ENCODE measurements at regions not wholly inside any gene's neighbourhood (a gene's known extent, or its start where the extent isn't known, plus 50 kb on each side); places are given as distances from the start of the nearest gene placed in this dataset.

DNA sequence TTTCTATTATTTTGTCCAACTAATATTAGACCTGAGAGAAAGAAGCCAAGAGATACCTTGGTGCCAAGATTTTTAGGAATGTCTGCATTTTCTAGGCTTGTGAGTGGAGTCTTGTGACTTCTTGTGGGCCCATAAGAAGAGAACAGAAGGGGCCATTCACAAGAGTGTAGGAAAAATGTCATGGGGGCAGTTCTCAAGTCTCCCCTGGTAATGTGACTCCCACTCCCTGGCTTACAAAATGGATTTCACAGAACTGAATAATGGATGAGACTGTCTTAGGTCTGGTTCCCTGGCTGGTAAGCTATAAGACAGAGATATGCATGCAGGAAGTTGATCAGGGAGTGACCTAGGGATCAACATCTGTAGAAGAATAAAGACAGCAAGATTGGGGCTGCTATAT lies 181.3 kb downstream of the CBLN1 start:
- no peak overlapping the region for H3K27ac Mint-ChIP-seq
- no peaks in the 10 kb centered on the region for H3K27me3 Mint-ChIP-seq
- H3K9me3 Mint-ChIP-seq = peaks cover 5 to 36% of the 10 kb centered on the region in 2 donors
- ATAC-seq = no peak
- no peaks in the 10 kb centered on the region for H3K4me1 Mint-ChIP-seq
- DNase-seq = no peak
- H3K4me3 Mint-ChIP-seq = no peak overlapping the region

DNA sequence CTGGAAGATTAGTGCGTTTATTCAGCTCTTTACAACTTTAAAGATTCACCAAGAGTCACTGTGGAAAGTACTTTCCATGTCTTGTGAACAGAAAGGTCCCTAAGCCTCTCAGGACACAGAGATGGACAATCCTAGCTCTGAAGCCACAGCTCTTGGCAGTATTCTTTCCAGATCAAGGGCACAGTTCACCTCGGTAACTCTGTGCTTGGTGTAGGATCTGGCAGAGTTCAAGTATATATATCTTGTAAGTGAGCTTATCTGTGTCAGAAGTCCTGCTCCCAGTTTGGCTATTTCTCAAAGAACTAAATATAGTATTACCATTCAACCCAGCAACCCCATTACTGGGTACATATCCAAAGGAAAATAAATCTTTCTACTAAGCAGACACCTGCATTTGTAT lies 183.7 kb downstream of the CBLN1 start:
- Mint-ChIP-seq H3K4me1 (no peaks in the 10 kb centered on the region), H3K4me3 (no peak overlapping the region), H3K9me3 (peaks cover 5 to 27% of the 10 kb centered on the region in 2 donors), H3K27ac (no peak overlapping the region), H3K27me3 (no peaks in the 10 kb centered on the region)
- ATAC-seq (no peak), DNase-seq (no peak)

DNA sequence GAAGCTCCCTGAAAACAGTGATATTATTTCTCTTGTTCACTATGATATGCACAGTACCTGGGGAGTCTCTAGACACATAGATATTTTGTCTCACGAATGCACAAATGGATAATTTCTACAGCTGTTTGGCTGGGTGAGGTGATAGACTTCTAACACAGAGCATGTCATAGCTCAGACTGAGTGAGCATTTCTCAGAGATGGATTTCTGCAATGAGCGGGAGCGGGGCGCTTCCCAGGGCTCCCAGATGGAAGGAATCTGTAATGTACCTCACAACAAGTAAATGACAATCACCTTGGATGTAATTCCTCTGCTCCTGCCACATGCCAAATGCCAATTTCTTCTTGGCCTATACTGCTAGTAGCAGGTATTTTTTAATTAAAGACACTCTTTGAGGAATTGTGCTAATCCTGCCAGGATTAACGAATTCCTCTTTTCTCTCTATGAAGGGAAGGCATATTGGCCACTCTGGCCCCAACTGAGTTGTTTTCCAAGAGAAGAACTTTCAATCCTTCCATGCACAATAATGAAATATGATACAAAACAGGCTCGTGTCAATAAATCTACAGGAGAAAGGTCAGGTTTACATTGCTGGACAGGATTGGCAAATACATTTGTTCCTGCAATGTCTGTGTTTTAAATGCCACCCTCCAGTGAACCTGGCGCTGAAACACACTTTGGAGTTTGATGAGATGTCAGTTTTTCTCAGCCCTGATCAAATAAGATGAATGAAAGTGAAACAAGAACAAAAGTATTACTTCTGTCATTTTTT lies 185.3 kb downstream of the CBLN1 start:
- no peak overlapping the region for H3K4me3 Mint-ChIP-seq

DNA sequence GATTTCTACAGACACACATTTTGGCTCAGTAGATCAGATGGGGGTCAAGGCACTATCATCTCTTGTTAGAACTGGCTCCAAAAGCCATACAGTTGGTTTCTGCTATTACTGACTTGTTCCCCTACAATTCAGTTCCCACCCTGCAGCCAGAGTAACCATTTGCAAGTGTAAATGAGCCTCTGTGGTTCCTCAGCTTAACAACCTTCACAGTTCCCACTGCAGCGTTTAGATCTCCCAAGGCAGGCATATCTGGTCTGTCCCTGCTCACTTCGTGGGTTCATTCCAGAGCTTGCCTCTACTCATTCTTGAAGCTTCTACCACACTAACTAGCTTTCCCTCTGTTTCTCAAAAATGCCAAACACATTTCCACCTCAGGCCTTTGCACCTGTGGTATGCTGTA lies 186.1 kb downstream of the CBLN1 start:
- no peak for ATAC-seq
- Mint-ChIP-seq H3K4me1 (no peaks in the 10 kb centered on the region), H3K4me3 (no peak overlapping the region), H3K27me3 (no peaks in the 10 kb centered on the region), H3K27ac (no peak overlapping the region), H3K9me3 (peaks cover 0 to 19% of the 10 kb centered on the region in 2 donors)
- DNase-seq = no peak

More for the DNA sequence above, 185.3 kb downstream of the CBLN1 start:
- H3K4me1 Mint-ChIP-seq = no peaks in the 10 kb centered on the region
- DNase-seq (no peak), ATAC-seq (no peak)
- H3K9me3 Mint-ChIP-seq = peaks cover 0 to 19% of the 10 kb centered on the region in 2 donors
- no peaks in the 10 kb centered on the region for H3K27me3 Mint-ChIP-seq
- H3K27ac Mint-ChIP-seq = no peak overlapping the region

DNA sequence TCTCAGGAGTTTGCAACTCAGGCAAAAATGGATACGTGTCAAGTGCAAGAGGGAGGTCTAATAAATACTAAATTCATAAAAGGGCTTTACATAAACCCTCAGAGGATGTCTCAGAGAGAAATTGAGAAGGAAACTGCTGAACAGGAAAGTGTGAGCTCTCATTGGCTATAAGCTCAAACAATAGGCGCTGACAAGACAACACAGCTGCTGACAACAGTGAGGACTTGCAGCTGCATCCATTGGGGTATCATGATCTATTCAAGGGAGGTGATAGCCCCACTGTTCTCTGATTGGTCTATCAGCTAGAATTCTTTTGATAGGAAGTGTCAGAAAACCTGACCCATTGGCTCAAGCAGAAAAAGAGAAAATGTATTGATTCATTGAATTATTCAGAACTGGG lies 187.2 kb downstream of the CBLN1 start:
- Mint-ChIP-seq H3K4me3 (no peak overlapping the region), H3K27ac (no peak overlapping the region), H3K27me3 (no peaks in the 10 kb centered on the region), H3K9me3 (peaks cover 0 to 19% of the 10 kb centered on the region in 2 donors), H3K4me1 (no peaks in the 10 kb centered on the region)
- ATAC-seq = no peak
- no peak for DNase-seq

DNA sequence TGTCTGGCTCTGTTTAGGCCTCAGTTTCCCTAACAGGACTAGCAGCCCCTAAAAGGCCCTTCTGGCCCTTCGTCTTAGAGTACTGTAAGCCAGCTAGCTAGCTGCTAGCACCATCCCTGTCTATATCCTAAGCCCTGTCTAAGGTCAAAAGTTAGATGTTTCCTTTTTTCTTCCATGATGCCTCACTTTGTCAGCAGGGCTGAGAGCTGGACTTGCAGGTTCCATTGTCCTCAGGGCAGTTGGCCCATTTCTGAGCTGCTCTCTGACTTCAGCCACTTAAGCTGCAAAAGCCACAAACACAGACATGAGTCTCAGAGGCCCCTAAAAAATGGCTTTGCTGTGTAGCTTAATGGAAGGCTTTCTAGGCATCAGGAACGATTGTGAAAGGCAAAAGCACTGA lies 187.7 kb downstream of the CBLN1 start:
- no peak overlapping the region for H3K27ac Mint-ChIP-seq
- ATAC-seq = no peak
- peaks cover 0 to 19% of the 10 kb centered on the region in 2 donors for H3K9me3 Mint-ChIP-seq
- H3K4me3 Mint-ChIP-seq = no peak overlapping the region
- H3K27me3 Mint-ChIP-seq = no peaks in the 10 kb centered on the region
- DNase-seq = no peak
- H3K4me1 Mint-ChIP-seq = no peaks in the 10 kb centered on the region

DNA sequence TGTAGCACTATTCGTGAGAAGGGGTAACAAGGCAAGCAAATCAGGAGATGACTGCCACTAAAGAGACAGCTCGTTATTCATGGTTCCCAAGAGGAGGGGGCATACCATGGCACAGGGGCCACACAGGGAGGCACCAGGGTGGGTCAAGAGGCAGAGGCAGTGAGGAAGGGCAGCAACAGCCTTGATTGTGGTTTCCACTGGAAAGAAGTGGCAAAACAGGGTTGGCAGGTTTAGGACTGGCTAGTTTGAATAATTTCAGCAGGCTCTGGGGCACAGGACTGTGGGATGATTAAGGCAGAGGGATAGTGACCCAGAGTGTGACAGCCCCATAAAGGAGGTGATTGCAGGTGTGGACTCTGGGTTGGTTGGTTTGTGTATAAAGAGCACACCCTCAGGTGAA lies 188.9 kb downstream of the CBLN1 start:
- Mint-ChIP-seq H3K9me3 (peaks cover 0 to 19% of the 10 kb centered on the region in 2 donors), H3K27ac (no peak overlapping the region), H3K4me3 (no peak overlapping the region), H3K4me1 (no peaks in the 10 kb centered on the region), H3K27me3 (no peaks in the 10 kb centered on the region)
- no peak for ATAC-seq
- no peak for DNase-seq

DNA sequence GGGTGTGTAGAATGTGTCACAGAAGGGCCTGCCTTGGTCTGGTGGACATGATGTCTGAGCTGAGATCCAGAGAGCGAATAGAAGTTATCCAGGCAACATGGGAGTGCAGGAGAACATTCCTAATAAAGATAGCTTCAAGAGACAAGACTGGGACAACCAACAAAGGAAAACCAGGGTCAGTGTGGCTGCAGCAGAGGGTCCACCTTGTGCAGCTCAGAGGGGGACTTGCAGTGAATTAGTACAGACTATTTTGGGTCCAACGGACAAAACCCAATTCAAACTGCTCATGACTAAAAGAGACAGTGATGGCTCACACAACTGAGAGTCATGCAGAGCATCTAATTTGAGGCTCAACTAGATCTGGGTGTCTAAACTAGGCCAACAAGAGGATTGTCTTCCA lies 192.1 kb downstream of the CBLN1 start:
- Mint-ChIP-seq H3K27me3 (no peaks in the 10 kb centered on the region), H3K4me3 (no peak overlapping the region), H3K9me3 (peaks cover 9 to 17% of the 10 kb centered on the region in 2 donors), H3K4me1 (no peaks in the 10 kb centered on the region), H3K27ac (no peak overlapping the region)
- DNase-seq (no peak), ATAC-seq (no peak)

DNA sequence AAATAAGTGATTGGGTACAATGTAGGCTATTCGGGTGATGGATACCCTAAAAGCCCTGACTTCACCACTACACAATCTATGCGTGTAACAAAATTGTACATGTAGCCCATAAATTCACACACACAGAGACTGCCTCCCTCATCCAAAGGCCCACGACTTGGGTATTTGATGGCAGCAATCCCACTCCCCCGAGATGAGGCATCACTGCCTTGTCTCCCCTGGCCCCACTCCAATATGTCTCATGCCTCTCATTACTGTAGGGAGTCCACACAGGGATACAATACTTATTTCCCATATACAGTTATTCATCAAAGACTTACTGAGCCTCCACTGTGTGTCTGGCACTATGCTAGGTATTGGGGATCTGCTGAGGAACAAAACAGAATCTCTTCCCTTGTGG lies 192.6 kb downstream of the CBLN1 start:
- DNase-seq = no peak
- peaks cover 12 to 22% of the 10 kb centered on the region in 2 donors for H3K9me3 Mint-ChIP-seq
- no peak overlapping the region for H3K4me3 Mint-ChIP-seq
- no peaks in the 10 kb centered on the region for H3K27me3 Mint-ChIP-seq
- no peak for ATAC-seq
- no peaks in the 10 kb centered on the region for H3K4me1 Mint-ChIP-seq
- no peak overlapping the region for H3K27ac Mint-ChIP-seq

DNA sequence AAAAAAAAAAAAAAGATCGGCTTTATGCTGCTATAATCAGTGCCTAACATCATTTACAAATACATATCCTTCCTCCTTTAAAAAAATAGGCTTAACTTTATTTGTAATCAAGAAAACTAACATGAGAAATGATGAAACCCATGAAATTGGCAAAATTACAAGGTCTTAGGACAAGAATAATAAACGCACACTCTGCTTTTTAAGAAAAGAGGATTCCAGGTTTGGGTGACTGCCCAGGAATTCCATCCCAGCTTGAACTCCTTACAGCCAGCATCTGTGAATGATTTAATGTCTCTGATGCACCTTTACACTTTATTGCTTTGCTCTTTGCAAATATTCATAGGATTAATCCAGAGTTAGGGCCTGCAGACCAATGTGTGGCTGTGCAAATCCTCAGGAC lies 196.0 kb downstream of the CBLN1 start:
- peaks cover 14 to 36% of the 10 kb centered on the region in 2 donors for H3K9me3 Mint-ChIP-seq
- H3K27me3 Mint-ChIP-seq = no peaks in the 10 kb centered on the region
- H3K27ac Mint-ChIP-seq = no peak overlapping the region
- no peak overlapping the region for H3K4me3 Mint-ChIP-seq
- ATAC-seq (no peak), DNase-seq (no peak)
- no peaks in the 10 kb centered on the region for H3K4me1 Mint-ChIP-seq

DNA sequence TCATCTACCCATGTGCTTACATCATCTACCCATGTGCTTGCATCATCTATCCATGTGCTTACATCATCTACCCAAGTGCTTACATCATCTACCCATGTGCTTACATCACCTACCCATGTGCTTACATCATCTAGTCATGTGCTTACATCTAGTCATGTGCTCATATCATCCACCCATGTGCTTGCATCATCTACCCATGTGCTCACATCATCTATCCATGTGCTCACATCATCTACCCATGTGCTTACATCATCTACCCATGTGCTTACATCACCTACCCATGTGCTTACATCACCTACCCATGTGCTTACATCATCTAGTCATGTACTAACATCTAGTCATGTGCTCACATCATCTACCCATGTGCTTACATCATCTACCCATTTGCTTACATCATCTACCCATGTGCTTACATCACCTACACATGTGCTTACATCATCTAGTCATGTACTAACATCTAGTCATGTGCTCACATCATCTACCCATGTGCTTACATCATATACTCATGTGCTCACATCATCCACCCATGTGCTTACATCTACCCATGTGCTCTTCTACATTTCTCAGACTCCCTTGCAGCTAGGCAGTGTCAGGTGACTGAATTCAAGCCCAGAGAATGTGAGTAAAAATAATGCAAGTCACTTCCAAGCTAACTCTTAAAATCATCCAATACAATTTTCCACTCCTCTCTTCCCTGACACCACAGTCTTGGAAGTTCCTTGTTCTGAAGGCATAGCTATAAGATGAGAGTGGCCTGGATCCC lies 196.8 kb downstream of the CBLN1 start:
- H3K27ac Mint-ChIP-seq = no peak overlapping the region
- H3K27me3 Mint-ChIP-seq = no peaks in the 10 kb centered on the region
- ATAC-seq (no peak), DNase-seq (no peak)
- no peaks in the 10 kb centered on the region for H3K4me1 Mint-ChIP-seq
- no peak overlapping the region for H3K4me3 Mint-ChIP-seq
- H3K9me3 Mint-ChIP-seq = peaks cover 18 to 43% of the 10 kb centered on the region in 2 donors

DNA sequence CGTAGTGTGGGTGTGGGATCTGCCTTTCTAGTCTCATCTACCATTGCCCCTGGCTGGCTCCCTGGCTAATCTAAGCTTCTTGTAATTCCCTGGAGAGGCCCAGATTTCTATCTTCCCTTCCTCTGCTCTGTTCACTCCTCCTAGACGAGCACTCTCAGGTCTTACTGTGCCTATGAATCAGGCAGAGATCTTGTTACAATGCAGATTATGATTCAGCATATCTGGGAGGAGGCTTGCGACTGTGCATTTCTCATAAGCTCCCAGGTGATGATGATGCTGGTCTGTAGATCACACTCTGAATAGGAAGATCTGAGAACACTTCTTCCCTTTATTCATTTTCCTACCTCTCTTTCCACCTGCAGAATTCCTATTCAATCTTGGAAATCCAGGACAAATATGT lies 200.1 kb downstream of the CBLN1 start:
- no peak overlapping the region for H3K27ac Mint-ChIP-seq
- no peaks in the 10 kb centered on the region for H3K4me1 Mint-ChIP-seq
- DNase-seq (no peak), ATAC-seq (no peak)
- H3K9me3 Mint-ChIP-seq = peaks cover 28 to 58% of the 10 kb centered on the region in 2 donors
- no peak overlapping the region for H3K4me3 Mint-ChIP-seq
- no peaks in the 10 kb centered on the region for H3K27me3 Mint-ChIP-seq

DNA sequence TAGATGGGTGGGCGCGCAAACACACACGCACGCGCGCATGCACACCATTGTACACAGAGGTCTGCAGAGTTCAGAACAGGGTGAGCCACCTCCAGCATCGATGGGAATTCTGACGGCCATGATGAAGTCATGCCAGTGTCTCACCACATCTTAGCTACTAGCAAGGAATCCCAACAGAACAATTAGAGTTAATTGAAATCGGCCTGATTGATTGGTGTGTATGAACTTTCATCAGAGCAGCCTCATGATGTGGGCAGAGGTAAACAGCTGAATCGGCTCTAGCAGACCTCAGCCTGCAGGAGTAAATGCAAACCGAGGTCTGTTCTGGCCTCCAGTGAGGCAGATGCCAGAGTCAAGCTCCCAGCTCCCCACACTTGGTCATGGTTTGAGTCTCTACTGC lies 200.6 kb downstream of the CBLN1 start:
- no peak overlapping the region for H3K4me3 Mint-ChIP-seq
- no peak for DNase-seq
- no peak overlapping the region for H3K27ac Mint-ChIP-seq
- H3K27me3 Mint-ChIP-seq = no peaks in the 10 kb centered on the region
- no peak for ATAC-seq
- no peaks in the 10 kb centered on the region for H3K4me1 Mint-ChIP-seq
- peaks cover 28 to 56% of the 10 kb centered on the region in 2 donors for H3K9me3 Mint-ChIP-seq

DNA sequence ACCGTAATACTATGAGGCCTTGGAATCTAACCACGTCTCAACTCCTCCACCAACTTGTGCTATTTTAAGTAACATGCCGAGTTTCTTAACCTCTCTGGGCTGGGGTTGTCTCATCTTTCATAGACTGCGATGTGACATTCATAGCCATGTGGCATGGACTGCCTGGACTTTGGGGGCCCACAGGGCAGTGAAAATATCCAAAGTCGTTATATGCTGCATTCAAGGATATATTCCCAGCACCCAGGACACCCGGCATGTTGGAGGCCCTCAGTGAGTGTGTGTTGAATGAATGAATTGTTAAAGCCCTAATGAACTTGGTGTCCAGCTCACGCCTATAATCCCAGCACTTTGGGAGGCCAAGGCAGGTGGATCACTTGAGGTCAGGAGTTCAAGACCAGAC lies 203.1 kb downstream of the CBLN1 start:
- no peaks in the 10 kb centered on the region for H3K27me3 Mint-ChIP-seq
- DNase-seq (no peak), ATAC-seq (no peak)
- peaks cover 16 to 44% of the 10 kb centered on the region in 2 donors for H3K9me3 Mint-ChIP-seq
- no peak overlapping the region for H3K27ac Mint-ChIP-seq
- no peak overlapping the region for H3K4me3 Mint-ChIP-seq
- no peaks in the 10 kb centered on the region for H3K4me1 Mint-ChIP-seq

DNA sequence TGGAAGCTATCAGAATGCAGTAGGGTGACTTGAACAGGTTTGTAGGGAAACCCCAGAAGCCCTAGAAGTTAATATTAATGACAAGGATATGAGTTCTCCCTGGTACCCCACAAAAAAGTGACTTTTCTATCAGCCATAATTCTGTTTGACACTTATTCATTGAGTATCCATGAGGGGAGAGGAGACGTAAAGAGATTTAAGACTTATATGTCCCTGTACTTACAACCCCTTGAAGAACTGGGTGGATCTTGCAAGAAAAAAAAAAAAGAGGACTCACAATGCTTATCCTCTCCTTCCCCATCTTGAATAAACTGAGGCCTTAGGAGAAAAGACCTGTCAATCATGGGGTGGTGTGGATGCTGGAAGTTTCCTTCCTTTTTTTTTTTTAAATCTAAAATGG lies 203.5 kb downstream of the CBLN1 start:
- no peaks in the 10 kb centered on the region for H3K27me3 Mint-ChIP-seq
- peaks cover 16 to 44% of the 10 kb centered on the region in 2 donors for H3K9me3 Mint-ChIP-seq
- H3K4me3 Mint-ChIP-seq = no peak overlapping the region
- no peak overlapping the region for H3K27ac Mint-ChIP-seq
- DNase-seq (no peak), ATAC-seq (no peak)
- no peaks in the 10 kb centered on the region for H3K4me1 Mint-ChIP-seq

DNA sequence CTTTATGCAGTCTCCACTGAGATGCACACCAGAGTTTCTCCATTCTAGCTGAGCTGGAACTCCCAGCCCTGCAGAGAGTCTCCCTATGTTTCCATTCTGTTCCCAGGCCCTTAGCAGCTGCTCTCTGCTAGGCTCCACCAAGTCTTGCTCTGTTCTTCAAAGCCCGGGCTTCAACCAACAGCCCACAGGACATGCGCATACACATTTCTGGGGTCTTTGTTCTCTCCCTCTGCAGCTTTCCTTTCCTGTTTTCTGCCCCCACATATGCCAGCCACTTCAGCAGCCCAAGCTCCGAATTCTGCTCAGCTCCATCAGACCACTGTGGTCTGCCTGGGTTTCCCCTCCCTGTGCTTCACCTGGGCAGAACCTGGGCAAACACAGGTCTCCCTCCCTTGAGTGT lies 205.9 kb downstream of the CBLN1 start:
- Mint-ChIP-seq H3K27ac (no peak overlapping the region), H3K4me3 (no peak overlapping the region), H3K9me3 (peaks cover 14 to 32% of the 10 kb centered on the region in 2 donors), H3K27me3 (no peaks in the 10 kb centered on the region), H3K4me1 (no peaks in the 10 kb centered on the region)
- ATAC-seq = no peak
- DNase-seq = no peak
